ENCODE measurements at regions not wholly inside any gene's neighbourhood (a gene's known extent, or its start where the extent isn't known, plus 50 kb on each side); places are given as distances from the start of the nearest gene placed in this dataset.

- DNase-seq (ENCODE audit: low spot score), result no peak
Measured at GRCh38 chr3:5270666-5271371, 83.3 kb downstream of the EDEM1 start.

GRCh38 chr3:5271372-5271683 is 83.8 kb downstream of the EDEM1 start:
- DNase-seq (ENCODE audit: low spot score), result no peak

- no peak for DNase-seq (ENCODE audit: low spot score)
Measured at GRCh38 chr3:5272387-5272786, 84.9 kb downstream of the EDEM1 start.

GRCh38 chr3:5274091-5274490 is 86.6 kb downstream of the EDEM1 start:
- DNase-seq (ENCODE audit: low spot score), result no peak

GRCh38 chr3:5275529-5275928 is 88.0 kb downstream of the EDEM1 start:
- DNase-seq (ENCODE audit: low spot score), result no peak

GRCh38 chr3:5276934-5277333 is 89.4 kb downstream of the EDEM1 start:
- DNase-seq (ENCODE audit: low spot score), result no peak

GRCh38 chr3:5277612-5278236 is 90.2 kb downstream of the EDEM1 start:
- no peak for DNase-seq (ENCODE audit: low spot score)

- DNase-seq (ENCODE audit: low spot score), result no peak
Measured at GRCh38 chr3:5278666-5279065, 91.2 kb downstream of the EDEM1 start.

- no peak for DNase-seq (ENCODE audit: low spot score)
Measured at GRCh38 chr3:5282703-5283102, 95.2 kb downstream of the EDEM1 start.

GRCh38 chr3:5285439-5285838 is 97.9 kb downstream of the EDEM1 start:
- no peak for DNase-seq (ENCODE audit: low spot score)

- no peak for DNase-seq (ENCODE audit: low spot score)
Measured at GRCh38 chr3:5290915-5291314, 103.4 kb downstream of the EDEM1 start.

GRCh38 chr3:5292512-5292911 is 105.0 kb downstream of the EDEM1 start:
- no peak for DNase-seq (ENCODE audit: low spot score)

GRCh38 chr3:5293207-5293606 is 105.7 kb downstream of the EDEM1 start:
- DNase-seq (ENCODE audit: low spot score), result no peak

GRCh38 chr3:5294356-5294755 is 106.8 kb downstream of the EDEM1 start:
- no peak for DNase-seq (ENCODE audit: low spot score)

GRCh38 chr3:5295191-5295690 is 107.7 kb downstream of the EDEM1 start:
- no peak for DNase-seq (ENCODE audit: low spot score)

- no peak for DNase-seq (ENCODE audit: low spot score)
Measured at GRCh38 chr3:5296362-5296761, 108.9 kb downstream of the EDEM1 start.

- DNase-seq (ENCODE audit: low spot score), result no peak
Measured at GRCh38 chr3:5297895-5298294, 110.4 kb downstream of the EDEM1 start.

GRCh38 chr3:5298453-5298852 is 110.9 kb downstream of the EDEM1 start:
- no peak for DNase-seq (ENCODE audit: low spot score)

GRCh38 chr3:5299161-5299560 is 111.7 kb downstream of the EDEM1 start:
- DNase-seq (ENCODE audit: low spot score), result no peak

- no peak for DNase-seq (ENCODE audit: low spot score)
Measured at GRCh38 chr3:5300638-5301037, 113.1 kb downstream of the EDEM1 start.

GRCh38 chr3:5301651-5302297 is 114.3 kb downstream of the EDEM1 start:
- DNase-seq (ENCODE audit: low spot score), result no peak

GRCh38 chr3:5302661-5303060 is 115.2 kb downstream of the EDEM1 start:
- DNase-seq (ENCODE audit: low spot score), result no peak

- no peak for DNase-seq (ENCODE audit: low spot score)
Measured at GRCh38 chr3:5304188-5304587, 116.7 kb downstream of the EDEM1 start.

Measured in ecto neural progenitor cell (in vitro differentiated cells).